Islet of Langerhans (tissue), 1 donor: ENCODE measurements at regions not wholly inside any gene's neighbourhood (a gene's known extent, or its start where the extent isn't known, plus 50 kb on each side); places are given as distances from the start of the nearest gene placed in this dataset.
"Not testable (repeated sequence)": the region's sequence is repeated elsewhere in the genome, so short reads cannot be mapped to it uniquely, and the experiment has no call there.

Experiments used
- FAIRE-seq: peaks from one replicate; lab custom pipeline; 2011; peaks lifted over from hg19 to GRCh38; lab: Jason Lieb, UNC

- no peak for FAIRE-seq
Observed at GRCh38 chr12:89765959-89766824, 57.6 kb upstream of the ATP2B1 start.

- not testable (repeated sequence) for FAIRE-seq
Observed at GRCh38 chr12:89764164-89764563, 55.5 kb upstream of the ATP2B1 start.

- FAIRE-seq = no peak
Observed at GRCh38 chr12:89762498-89763170, 54.0 kb upstream of the ATP2B1 start.

GRCh38 chr12:89760783-89761182 lies 52.1 kb upstream of the ATP2B1 start:
- FAIRE-seq = no peak
